Testis (tissue), 2 donors: ENCODE measurements at regions not wholly inside any gene's neighbourhood (a gene's known extent, or its start where the extent isn't known, plus 50 kb on each side); places are given as distances from the start of the nearest gene placed in this dataset.

ENCODE experiments used
- DNase-seq: peaks from one replicate; pipeline ENCODE4 v3.0.0-alpha.2; 2019
- H3K27ac ChIP-seq, 2 donors: fragments of 200-600 bp; sonication (generic); one replicate each; pipeline ENCODE4 v1.5.1; 2019
- H3K27me3 ChIP-seq: fragments of 200-600 bp; sonication (generic); one replicate; pipeline ENCODE4 v1.5.1; 2019
- H3K36me3 ChIP-seq: fragments of 200-600 bp; sonication (generic); one replicate; pipeline ENCODE4 v1.5.1; 2017; ENCODE audit warnings: low read depth; ENCODE audit errors: missing control alignments
- H3K4me1 ChIP-seq: fragments of 200-600 bp; sonication (generic); one replicate; pipeline ENCODE4 v1.5.1; 2019
- H3K4me3 ChIP-seq, 2 donors: fragments of 200-600 bp; sonication (generic); one replicate each; pipeline ENCODE4 v1.5.1; 2017 to 2019
- H3K9me3 ChIP-seq: fragments of 200-600 bp; sonication (generic); one replicate; pipeline ENCODE4 v1.5.1; 2017
- POLR2A ChIP-seq: fragments of 450-650 bp; IDR thresholded peaks from one replicate; pipeline ENCODE4 v1.6.1; 2017; ENCODE audit warnings: antibody characterized with exemption, mild to moderate bottlenecking, moderate library complexity
- WGBS, 2 donors: methylation state at CpG; one replicate each; pipeline ENCODE4 v1.1.5; 2018; 5-methylcytosine and 5-hydroxymethylcytosine counted together
- intact Hi-C: fragments of 100-400 bp; cut with DNase I; formaldehyde crosslinking; loops from one replicate; pipeline ENCODE4 v1.15.1; 2023; ENCODE audit warnings: low total_unique reads
- TF ChIP-seq, protein P1 (sequence below), 3 experiments: fragments of 450-650 bp in 2 of 3; fragments of 200-600 bp in 1 of 3; sonication (generic) in 1 of 3; IDR thresholded peaks; one replicate each; pipeline ENCODE4 v1.5.1; 2016 to 2019; ENCODE audit warnings: antibody characterized with exemption in 3 of 3, mild to moderate bottlenecking in 2 of 3, moderate library complexity in 1 of 3

DNA sequence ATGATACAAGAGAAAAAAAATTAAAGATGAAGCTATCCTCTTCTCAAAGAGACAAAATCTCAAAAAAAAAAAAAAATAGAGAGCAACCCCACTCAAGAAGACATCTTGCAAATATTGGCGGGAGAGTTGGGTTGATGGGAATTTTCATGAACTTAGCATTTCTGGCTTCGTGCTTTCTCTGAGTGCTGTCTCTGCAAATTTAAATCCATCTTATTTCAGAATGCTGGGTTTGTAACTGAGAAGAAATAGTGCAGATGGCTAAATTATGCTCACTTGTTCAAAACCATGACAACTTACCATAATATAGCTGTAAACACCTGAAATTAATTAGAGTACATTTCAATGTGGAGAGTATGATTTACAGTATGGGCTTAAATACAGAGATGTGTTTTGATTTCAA, 484.8 kb upstream of the CELF2 start:
- intact Hi-C loops: no loop called here
- H3K27me3 ChIP-seq: no peaks in the 10 kb centered on the region
- WGBS, 2 donors: 95 to 97% methylated on average over 2 of the region's 2 CpGs
- no peaks in the 10 kb centered on the region for H3K36me3 ChIP-seq
- TF ChIP-seq POLR2A: no peak
- TF ChIP-seq, protein P1, sequence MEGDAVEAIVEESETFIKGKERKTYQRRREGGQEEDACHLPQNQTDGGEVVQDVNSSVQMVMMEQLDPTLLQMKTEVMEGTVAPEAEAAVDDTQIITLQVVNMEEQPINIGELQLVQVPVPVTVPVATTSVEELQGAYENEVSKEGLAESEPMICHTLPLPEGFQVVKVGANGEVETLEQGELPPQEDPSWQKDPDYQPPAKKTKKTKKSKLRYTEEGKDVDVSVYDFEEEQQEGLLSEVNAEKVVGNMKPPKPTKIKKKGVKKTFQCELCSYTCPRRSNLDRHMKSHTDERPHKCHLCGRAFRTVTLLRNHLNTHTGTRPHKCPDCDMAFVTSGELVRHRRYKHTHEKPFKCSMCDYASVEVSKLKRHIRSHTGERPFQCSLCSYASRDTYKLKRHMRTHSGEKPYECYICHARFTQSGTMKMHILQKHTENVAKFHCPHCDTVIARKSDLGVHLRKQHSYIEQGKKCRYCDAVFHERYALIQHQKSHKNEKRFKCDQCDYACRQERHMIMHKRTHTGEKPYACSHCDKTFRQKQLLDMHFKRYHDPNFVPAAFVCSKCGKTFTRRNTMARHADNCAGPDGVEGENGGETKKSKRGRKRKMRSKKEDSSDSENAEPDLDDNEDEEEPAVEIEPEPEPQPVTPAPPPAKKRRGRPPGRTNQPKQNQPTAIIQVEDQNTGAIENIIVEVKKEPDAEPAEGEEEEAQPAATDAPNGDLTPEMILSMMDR (IDR thresholded peaks at IDR 0.05): no peak
- no peaks in the 10 kb centered on the region for H3K4me1 ChIP-seq
- H3K4me3 ChIP-seq: no peak overlapping the region
- no peak overlapping the region for H3K27ac ChIP-seq
- no peaks in the 10 kb centered on the region for H3K9me3 ChIP-seq
- no peak for DNase-seq

DNA sequence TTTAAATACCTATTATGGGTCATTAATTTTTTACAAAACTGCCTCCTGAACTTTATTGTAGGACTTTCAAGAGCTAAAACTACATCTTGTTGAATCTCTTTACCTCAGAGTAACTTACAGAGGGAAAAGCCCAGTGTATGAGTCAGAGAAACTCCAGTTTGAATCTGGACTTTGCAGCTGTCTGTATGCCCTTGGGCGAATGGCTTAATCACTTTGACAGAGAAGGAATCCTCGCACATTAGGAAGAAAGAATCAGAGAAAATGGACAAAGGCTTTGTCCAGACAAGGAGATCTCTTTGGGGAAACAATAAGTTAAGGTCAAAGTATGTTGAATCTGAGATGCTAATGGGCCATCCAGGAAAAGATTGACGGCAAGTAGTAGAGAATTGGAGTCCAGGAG, 484.2 kb upstream of the CELF2 start:
- Histone ChIP-seq H3K27me3 (no peaks in the 10 kb centered on the region), H3K4me1 (no peaks in the 10 kb centered on the region), H3K4me3 (no peak overlapping the region), H3K36me3 (no peaks in the 10 kb centered on the region), H3K9me3 (no peaks in the 10 kb centered on the region), H3K27ac (no peak overlapping the region)
- intact Hi-C loops: no loop called here
- DNase-seq: no peak
- WGBS, 2 donors: 91 to 92% methylated on average over 3 of the region's 3 CpGs
- TF ChIP-seq POLR2A: no peak
- TF ChIP-seq, protein P1 (IDR thresholded peaks at IDR 0.05): no peak

DNA sequence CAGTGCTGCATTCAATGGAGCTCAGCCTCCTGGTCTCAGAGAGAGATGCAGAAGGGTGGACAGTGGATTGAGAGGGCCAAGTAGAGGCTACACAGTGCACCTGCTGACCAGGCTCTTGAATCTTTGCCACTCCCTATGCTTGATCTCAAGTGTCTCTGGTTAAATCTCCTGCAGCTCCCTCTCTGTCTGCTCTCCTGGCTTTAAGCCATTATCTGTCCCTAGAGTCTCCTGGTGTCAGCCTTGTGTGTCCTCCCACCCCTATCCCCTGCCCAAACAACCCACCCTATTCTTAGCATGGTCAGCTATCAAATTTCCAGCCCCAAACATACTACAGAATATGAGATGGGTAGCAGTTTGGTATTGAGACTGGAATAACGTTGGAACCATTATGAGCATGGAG, 479.3 kb upstream of the CELF2 start:
- DNase-seq: no peak
- no peak overlapping the region for H3K4me3 ChIP-seq
- 91 to 97% methylated on average over 1 of the region's 1 CpG for WGBS, 2 donors
- no peaks in the 10 kb centered on the region for H3K36me3 ChIP-seq
- intact Hi-C loops: no loop called here
- H3K27me3 ChIP-seq: no peaks in the 10 kb centered on the region
- H3K9me3 ChIP-seq: no peaks in the 10 kb centered on the region
- no peak overlapping the region for H3K27ac ChIP-seq
- TF ChIP-seq, protein P1 (IDR thresholded peaks at IDR 0.05): no peak
- no peak for TF ChIP-seq POLR2A
- H3K4me1 ChIP-seq: no peaks in the 10 kb centered on the region

DNA sequence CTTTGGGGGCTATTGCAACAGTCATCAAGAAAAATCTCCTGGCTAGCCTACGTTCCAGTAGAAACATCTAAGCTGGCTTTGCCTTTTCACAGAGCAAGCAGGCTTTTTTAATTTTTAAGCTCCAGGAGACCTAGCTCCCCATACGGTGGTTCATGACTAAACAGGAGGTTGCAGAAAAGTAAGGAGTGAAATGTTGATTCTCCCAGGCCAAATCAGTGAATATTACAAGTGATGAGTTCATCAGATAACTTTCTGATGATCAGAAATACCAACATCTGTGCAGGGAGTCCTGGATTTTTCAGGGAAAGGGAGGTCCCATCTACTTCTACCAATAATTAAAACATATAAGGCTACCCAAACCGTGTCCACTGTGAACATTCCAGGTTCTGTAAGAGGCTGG, 477.3 kb upstream of the CELF2 start:
- 74 to 76% methylated on average over 3 of the region's 3 CpGs for WGBS, 2 donors
- no peaks in the 10 kb centered on the region for H3K9me3 ChIP-seq

DNA sequence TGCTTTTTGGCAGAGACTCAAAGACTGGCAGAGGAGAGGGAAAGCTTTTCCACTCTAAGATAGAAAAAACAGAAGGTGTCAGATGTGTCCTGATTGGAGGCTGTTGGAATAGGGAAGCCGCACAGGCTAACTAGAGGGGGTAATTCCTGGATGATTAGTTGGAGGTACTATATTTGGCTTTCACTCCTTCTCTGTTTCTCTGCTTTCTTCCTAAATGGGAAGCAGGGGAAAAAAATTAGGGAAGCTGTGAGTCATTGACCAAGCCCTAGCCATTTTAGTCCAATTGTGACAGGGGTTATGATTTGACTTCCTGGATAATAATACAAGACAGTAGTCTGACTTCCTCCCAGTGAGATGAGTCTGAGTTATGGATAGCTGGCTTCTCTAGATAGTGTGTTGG, 475.2 kb upstream of the CELF2 start:
- intact Hi-C loops: no loop called here
- no peak overlapping the region for H3K27ac ChIP-seq
- no peak for TF ChIP-seq POLR2A
- TF ChIP-seq, protein P1 (IDR thresholded peaks at IDR 0.05): no peak
- H3K4me1 ChIP-seq: no peaks in the 10 kb centered on the region
- no peaks in the 10 kb centered on the region for H3K36me3 ChIP-seq
- no peaks in the 10 kb centered on the region for H3K27me3 ChIP-seq
- DNase-seq: no peak
- 88 to 90% methylated on average over 1 of the region's 1 CpG for WGBS, 2 donors
- no peak overlapping the region for H3K4me3 ChIP-seq
- no peaks in the 10 kb centered on the region for H3K9me3 ChIP-seq

More for the DNA sequence above, 477.3 kb upstream of the CELF2 start:
- no peak for TF ChIP-seq POLR2A
- TF ChIP-seq, protein P1 (IDR thresholded peaks at IDR 0.05): no peak
- intact Hi-C loops: no loop called here
- Histone ChIP-seq H3K27me3 (no peaks in the 10 kb centered on the region), H3K4me1 (no peaks in the 10 kb centered on the region), H3K27ac (no peak overlapping the region), H3K4me3 (no peak overlapping the region), H3K36me3 (no peaks in the 10 kb centered on the region)
- no peak for DNase-seq
